Esophagus (tissue), 2 donors: ENCODE measurements at regions not wholly inside any gene's neighbourhood (a gene's known extent, or its start where the extent isn't known, plus 50 kb on each side); places are given as distances from the start of the nearest gene placed in this dataset.

Experiments used
- H3K27ac ChIP-seq, 2 donors: one replicate each; pipeline ENCODE4 v1.5.1; 2013; ENCODE audit warnings: low read depth in 2 of 2, mild to moderate bottlenecking in 2 of 2, inconsistent platforms in 1 of 2, low read length in 1 of 2, moderate library complexity in 1 of 2
- H3K27me3 ChIP-seq, 2 donors: one replicate each; pipeline ENCODE4 v1.6.1; 2013; ENCODE audit warnings: low read length in 2 of 2, control low read depth in 1 of 2, mild to moderate bottlenecking in 1 of 2; ENCODE audit not compliant: insufficient read depth in 2 of 2, control insufficient read depth in 1 of 2
- H3K36me3 ChIP-seq, 2 donors: one replicate each; pipeline ENCODE4 v1.6.1; 2013; ENCODE audit warnings: low read length in 1 of 2; ENCODE audit not compliant: control insufficient read depth in 2 of 2, insufficient read depth in 2 of 2
- H3K4me1 ChIP-seq, 2 donors: one replicate each; pipeline ENCODE4 v1.6.1; 2013; ENCODE audit warnings: low read length in 1 of 2; ENCODE audit not compliant: control insufficient read depth in 2 of 2, insufficient read depth in 2 of 2
- H3K4me3 ChIP-seq, 2 donors: one replicate each; pipeline ENCODE4 v1.5.1; 2013; ENCODE audit warnings: low read length in 2 of 2, mild to moderate bottlenecking in 2 of 2, low read depth in 1 of 2, moderate library complexity in 1 of 2
- H3K9me3 ChIP-seq, 2 donors: one replicate each; pipeline ENCODE4 v1.6.1; 2013; ENCODE audit warnings: mild to moderate bottlenecking in 2 of 2, low read depth in 1 of 2, low read length in 1 of 2, moderate library complexity in 1 of 2; ENCODE audit not compliant: control insufficient read depth in 2 of 2, insufficient read depth in 1 of 2
- WGBS, 2 donors: extraction: QIAGEN DNeasy Blood & Tissue Kit; methylation state at CpG; one replicate each; pipeline ENCODE4 v1.1.7; 2013; 5-methylcytosine and 5-hydroxymethylcytosine counted together
- donor health status: healthy with polysubstance abuse.
- donor health status: Bipolar disorder and iron deficiency.

- Histone ChIP-seq H3K27ac (no peak overlapping the region), H3K27me3 (no peaks in the 10 kb centered on the region), H3K36me3 (no peaks in the 10 kb centered on the region), H3K9me3 (no peaks in the 10 kb centered on the region), H3K4me3 (no peak overlapping the region), H3K4me1 (no peaks in the 10 kb centered on the region)
- 91 to 97% methylated on average over 1 of the region's 1 CpG for WGBS, 2 donors
These were observed 221.5 kb upstream of the MPDZ start for GRCh38 chr9:13501018-13501417.

- 84 to 95% methylated on average over 1 of the region's 1 CpG for WGBS, 2 donors
- no peak overlapping the region for H3K4me3 ChIP-seq
- H3K27ac ChIP-seq: no peak overlapping the region
- H3K4me1 ChIP-seq: no peaks in the 10 kb centered on the region
- no peaks in the 10 kb centered on the region for H3K9me3 ChIP-seq
- no peaks in the 10 kb centered on the region for H3K36me3 ChIP-seq
- no peaks in the 10 kb centered on the region for H3K27me3 ChIP-seq
These were observed 220.5 kb upstream of the MPDZ start for GRCh38 chr9:13500034-13500433.

- no peak overlapping the region for H3K27ac ChIP-seq
- no peak overlapping the region for H3K4me3 ChIP-seq
- 85 to 92% methylated on average over 3 of the region's 3 CpGs for whole genome bisulfite sequencing, 2 donors
These were observed 214.2 kb upstream of the MPDZ start for GRCh38 chr9:13493697-13494096.

GRCh38 chr9:13491493-13492424 lies 212.3 kb upstream of the MPDZ start:
- Histone ChIP-seq H3K27me3 (no peaks in the 10 kb centered on the region), H3K9me3 (no peaks in the 10 kb centered on the region), H3K4me3 (no peak overlapping the region), H3K27ac (no peak overlapping the region), H3K36me3 (no peaks in the 10 kb centered on the region), H3K4me1 (no peaks in the 10 kb centered on the region)
- 75 to 87% methylated on average over 11 of the region's 11 CpGs for WGBS, 2 donors

More at GRCh38 chr9:13493697-13494096, 214.2 kb upstream of the MPDZ start:
- H3K36me3 ChIP-seq: no peaks in the 10 kb centered on the region
- H3K4me1 ChIP-seq: no peaks in the 10 kb centered on the region
- no peaks in the 10 kb centered on the region for H3K9me3 ChIP-seq
- no peaks in the 10 kb centered on the region for H3K27me3 ChIP-seq

- H3K36me3 ChIP-seq: no peaks in the 10 kb centered on the region
- no peaks in the 10 kb centered on the region for H3K9me3 ChIP-seq
- H3K27ac ChIP-seq: no peak overlapping the region
- no peaks in the 10 kb centered on the region for H3K4me1 ChIP-seq
- no peaks in the 10 kb centered on the region for H3K27me3 ChIP-seq
- no peak overlapping the region for H3K4me3 ChIP-seq
- 86 to 92% methylated on average over 1 of the region's 1 CpG for WGBS, 2 donors
These were observed 211.6 kb upstream of the MPDZ start for GRCh38 chr9:13491138-13491492.

GRCh38 chr9:13487936-13488335 lies 208.4 kb upstream of the MPDZ start:
- Histone ChIP-seq H3K4me3 (no peak overlapping the region), H3K27me3 (no peaks in the 10 kb centered on the region), H3K36me3 (no peaks in the 10 kb centered on the region), H3K4me1 (no peaks in the 10 kb centered on the region), H3K9me3 (no peaks in the 10 kb centered on the region), H3K27ac (no peak overlapping the region)
- 55 to 83% methylated on average over 6 of the region's 6 CpGs for WGBS, 2 donors

GRCh38 chr9:13487498-13487897 lies 208.0 kb upstream of the MPDZ start:
- no peak overlapping the region for H3K4me3 ChIP-seq
- H3K9me3 ChIP-seq: no peaks in the 10 kb centered on the region
- no peaks in the 10 kb centered on the region for H3K36me3 ChIP-seq
- H3K27ac ChIP-seq: no peak overlapping the region
- 44 to 63% methylated on average over 2 of the region's 2 CpGs for WGBS, 2 donors
- no peaks in the 10 kb centered on the region for H3K4me1 ChIP-seq
- H3K27me3 ChIP-seq: no peaks in the 10 kb centered on the region

GRCh38 chr9:13487071-13487470 lies 207.6 kb upstream of the MPDZ start:
- H3K4me1 ChIP-seq: no peaks in the 10 kb centered on the region
- WGBS, 2 donors: 83 to 91% methylated on average over 5 of the region's 5 CpGs

GRCh38 chr9:13485068-13485596 lies 205.6 kb upstream of the MPDZ start:
- no peak overlapping the region for H3K4me3 ChIP-seq
- H3K4me1 ChIP-seq: no peaks in the 10 kb centered on the region
- H3K27ac ChIP-seq: no peak overlapping the region
- no peaks in the 10 kb centered on the region for H3K9me3 ChIP-seq
- H3K36me3 ChIP-seq: no peaks in the 10 kb centered on the region
- WGBS, 2 donors: 69 to 70% methylated on average over 3 of the region's 3 CpGs
- no peaks in the 10 kb centered on the region for H3K27me3 ChIP-seq

More at GRCh38 chr9:13487071-13487470, 207.6 kb upstream of the MPDZ start:
- Histone ChIP-seq H3K4me3 (no peak overlapping the region), H3K36me3 (no peaks in the 10 kb centered on the region), H3K27me3 (no peaks in the 10 kb centered on the region), H3K27ac (no peak overlapping the region), H3K9me3 (no peaks in the 10 kb centered on the region)

GRCh38 chr9:13484186-13484585 lies 204.7 kb upstream of the MPDZ start:
- Histone ChIP-seq H3K4me1 (no peaks in the 10 kb centered on the region), H3K27ac (no peak overlapping the region), H3K27me3 (no peaks in the 10 kb centered on the region), H3K36me3 (no peaks in the 10 kb centered on the region), H3K9me3 (no peaks in the 10 kb centered on the region), H3K4me3 (no peak overlapping the region)
- WGBS, 2 donors: 89 to 97% methylated on average over 3 of the region's 3 CpGs
